ENCODE measurements at regions not wholly inside any gene's neighbourhood (a gene's known extent, or its start where the extent isn't known, plus 50 kb on each side); places are given as distances from the start of the nearest gene placed in this dataset.

- no peak for DNase-seq (ENCODE audit: low spot score)
Observed at GRCh38 chr5:155295111-155295510, 281.6 kb downstream of the KIF4B start.

- DNase-seq (ENCODE audit: low spot score), result no peak
Observed at GRCh38 chr5:155299386-155300005, 285.9 kb downstream of the KIF4B start.

GRCh38 chr5:155303120-155303519, 289.6 kb downstream of the KIF4B start:
- no peak for DNase-seq (ENCODE audit: low spot score)

- no peak for DNase-seq (ENCODE audit: low spot score)
Observed at GRCh38 chr5:155307229-155307628, 293.7 kb downstream of the KIF4B start.

- DNase-seq (ENCODE audit: low spot score), result no peak
Observed at GRCh38 chr5:155308289-155308688, 294.7 kb downstream of the KIF4B start.

- no peak for DNase-seq (ENCODE audit: low spot score)
Observed at GRCh38 chr5:155309021-155309746, 295.6 kb downstream of the KIF4B start.

- DNase-seq (ENCODE audit: low spot score), result no peak
Observed at GRCh38 chr5:155311721-155312120, 298.2 kb downstream of the KIF4B start.

GRCh38 chr5:155313518-155313917, 300.0 kb downstream of the KIF4B start:
- no peak for DNase-seq (ENCODE audit: low spot score)

- no peak for DNase-seq (ENCODE audit: low spot score)
Observed at GRCh38 chr5:155316070-155316714, 302.6 kb downstream of the KIF4B start.

- DNase-seq (ENCODE audit: low spot score), result no peak
Observed at GRCh38 chr5:155332618-155333017, 319.1 kb downstream of the KIF4B start.

- no peak for DNase-seq (ENCODE audit: low spot score)
Observed at GRCh38 chr5:155342956-155343355, 329.4 kb downstream of the KIF4B start.

- no peak for DNase-seq (ENCODE audit: low spot score)
Observed at GRCh38 chr5:155343468-155343867, 329.9 kb downstream of the KIF4B start.

- no peak for DNase-seq (ENCODE audit: low spot score)
Observed at GRCh38 chr5:155353231-155353630, 339.7 kb downstream of the KIF4B start.

GRCh38 chr5:155366096-155366495, 352.5 kb downstream of the KIF4B start:
- no peak for DNase-seq (ENCODE audit: low spot score)

- DNase-seq (ENCODE audit: low spot score), result no peak
Observed at GRCh38 chr5:155367841-155368240, 354.3 kb downstream of the KIF4B start.

GRCh38 chr5:155368490-155368889, 354.9 kb downstream of the KIF4B start:
- DNase-seq (ENCODE audit: low spot score), result no peak

GRCh38 chr5:155380480-155380879, 366.9 kb downstream of the KIF4B start:
- no peak for DNase-seq (ENCODE audit: low spot score)

GRCh38 chr5:155381654-155382053, 368.1 kb downstream of the KIF4B start:
- DNase-seq (ENCODE audit: low spot score), result no peak

- no peak for DNase-seq (ENCODE audit: low spot score)
Observed at GRCh38 chr5:155389498-155389897, 375.9 kb downstream of the KIF4B start.

- DNase-seq (ENCODE audit: low spot score), result no peak
Observed at GRCh38 chr5:155394727-155395126, 381.2 kb downstream of the KIF4B start.

GRCh38 chr5:155402927-155403640, 389.5 kb downstream of the KIF4B start:
- no peak for DNase-seq (ENCODE audit: low spot score)

- no peak for DNase-seq (ENCODE audit: low spot score)
Observed at GRCh38 chr5:155406815-155407214, 393.3 kb downstream of the KIF4B start.

- DNase-seq (ENCODE audit: low spot score), result no peak
Observed at GRCh38 chr5:155408465-155408864, 394.9 kb downstream of the KIF4B start.

Measured in SW480 (cell line).